Nephron (organoid): ENCODE measurements at regions not wholly inside any gene's neighbourhood (a gene's known extent, or its start where the extent isn't known, plus 50 kb on each side); places are given as distances from the start of the nearest gene placed in this dataset.
"Not testable (repeated sequence)": the region's sequence is repeated elsewhere in the genome, so short reads cannot be mapped to it uniquely, and the experiment has no call there.

Experiments used
- H3K27ac Mint-ChIP-seq, 3 experiments: 2 replicates each; pipeline ENCODE4 v1.8.0; 2020; ENCODE audit warnings: mixed read lengths in 3 of 3, mild to moderate bottlenecking in 2 of 3, moderate library complexity in 1 of 3
- H3K27me3 Mint-ChIP-seq: 2 replicates; pipeline ENCODE4 v1.8.0; 2021; ENCODE audit warnings: low read depth, mild to moderate bottlenecking, moderate library complexity, mixed read lengths
- H3K36me3 Mint-ChIP-seq: 2 replicates; pipeline ENCODE4 v1.8.0; 2020; ENCODE audit warnings: low read depth, mixed read lengths
- H3K4me1 Mint-ChIP-seq: 2 replicates; pipeline ENCODE4 v1.8.0; 2020; ENCODE audit warnings: mixed read lengths
- H3K4me3 Mint-ChIP-seq, 3 experiments: 2 replicates each; pipeline ENCODE4 v1.8.0; 2020; ENCODE audit warnings: mild to moderate bottlenecking in 3 of 3, mixed read lengths in 3 of 3, moderate library complexity in 2 of 3
- H3K9me3 Mint-ChIP-seq: 2 replicates; pipeline ENCODE4 v1.8.0; 2020; ENCODE audit warnings: mixed read lengths
- TF ChIP-seq, protein P1 (sequence below), 3 experiments: fragments of 200-600 bp; sonication (generic); IDR thresholded peaks; one replicate each; pipeline ENCODE4 v1.5.0; 2021; ENCODE audit warnings: antibody characterized with exemption in 3 of 3; ENCODE audit not compliant: unreplicated experiment in 3 of 3

DNA sequence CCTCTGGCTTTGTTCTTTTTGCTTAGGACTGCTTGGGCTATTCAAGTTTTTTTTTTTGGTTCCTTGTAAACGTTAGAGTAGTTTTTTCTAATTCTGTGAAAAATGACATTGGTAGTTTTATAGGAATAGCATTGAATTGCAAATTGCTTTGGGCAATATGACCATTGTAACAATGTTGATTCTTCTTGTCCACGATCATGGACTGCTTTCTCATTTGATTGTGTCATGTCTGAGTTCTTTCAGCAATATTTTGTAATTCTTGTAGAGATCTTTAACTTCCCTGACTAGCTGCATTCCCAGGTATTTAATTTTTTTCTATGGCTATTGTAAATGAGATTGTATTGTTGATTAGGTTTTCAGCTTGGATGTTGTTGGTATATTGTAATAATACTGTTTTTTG, 286.2 kb upstream of the C1QTNF3 start:
- H3K27me3 Mint-ChIP-seq, H3K4me3 Mint-ChIP-seq, H3K4me1 Mint-ChIP-seq, H3K27ac Mint-ChIP-seq, H3K36me3 Mint-ChIP-seq, H3K9me3 Mint-ChIP-seq: not testable (repeated sequence)

DNA sequence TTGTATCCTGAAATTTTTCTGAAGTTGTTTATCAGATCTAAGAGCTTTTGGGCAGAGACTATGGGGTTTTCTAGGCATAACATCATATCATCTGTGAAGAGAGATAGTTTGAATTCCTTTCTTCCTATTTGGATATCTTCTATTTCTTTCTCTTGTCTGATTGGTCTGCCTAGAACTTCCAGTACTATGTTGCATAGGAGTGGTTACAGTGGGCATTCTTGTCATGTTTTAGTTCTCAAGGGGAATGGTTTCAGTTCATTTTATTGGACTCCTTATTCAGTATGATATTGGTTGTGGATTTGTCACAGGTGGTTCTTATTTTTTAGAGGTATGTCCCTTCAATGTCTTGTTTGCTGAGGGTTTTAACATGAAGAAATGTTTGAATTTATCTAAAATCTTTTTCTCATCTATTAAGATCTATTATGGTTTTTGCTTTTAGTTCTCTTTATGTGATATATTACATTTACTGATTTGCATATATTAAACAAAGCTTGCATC, 286.6 kb upstream of the C1QTNF3 start:
- not testable (repeated sequence) for H3K27ac Mint-ChIP-seq, H3K36me3 Mint-ChIP-seq, H3K9me3 Mint-ChIP-seq, H3K4me3 Mint-ChIP-seq, H3K4me1 Mint-ChIP-seq, H3K27me3 Mint-ChIP-seq

DNA sequence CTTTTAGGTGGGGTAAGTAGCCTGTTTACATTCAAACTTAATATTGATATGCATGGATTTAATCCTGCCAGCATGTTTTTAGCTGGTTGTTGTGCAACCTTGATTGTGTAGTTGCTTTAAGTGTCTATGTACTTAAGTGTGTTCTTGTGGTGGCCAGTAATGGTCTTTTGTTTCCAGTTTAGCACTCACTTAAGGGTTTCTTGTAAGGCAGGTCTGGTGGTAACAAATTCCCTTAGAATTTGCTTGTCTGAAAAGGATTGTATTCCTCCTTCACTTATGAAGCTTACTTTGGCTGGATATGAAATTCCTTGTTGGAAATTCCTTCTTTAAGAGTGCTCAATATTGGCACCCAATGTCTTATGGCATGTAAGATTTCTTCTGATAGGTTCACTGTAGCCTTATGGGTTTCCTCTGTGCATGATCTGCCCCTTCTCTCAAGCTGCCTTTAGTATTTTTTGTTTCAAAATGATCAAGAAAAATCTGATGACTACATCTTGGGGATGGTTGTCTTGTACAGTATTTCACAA, 289.0 kb upstream of the C1QTNF3 start:
- not testable (repeated sequence) for H3K27me3 Mint-ChIP-seq, H3K4me1 Mint-ChIP-seq

DNA sequence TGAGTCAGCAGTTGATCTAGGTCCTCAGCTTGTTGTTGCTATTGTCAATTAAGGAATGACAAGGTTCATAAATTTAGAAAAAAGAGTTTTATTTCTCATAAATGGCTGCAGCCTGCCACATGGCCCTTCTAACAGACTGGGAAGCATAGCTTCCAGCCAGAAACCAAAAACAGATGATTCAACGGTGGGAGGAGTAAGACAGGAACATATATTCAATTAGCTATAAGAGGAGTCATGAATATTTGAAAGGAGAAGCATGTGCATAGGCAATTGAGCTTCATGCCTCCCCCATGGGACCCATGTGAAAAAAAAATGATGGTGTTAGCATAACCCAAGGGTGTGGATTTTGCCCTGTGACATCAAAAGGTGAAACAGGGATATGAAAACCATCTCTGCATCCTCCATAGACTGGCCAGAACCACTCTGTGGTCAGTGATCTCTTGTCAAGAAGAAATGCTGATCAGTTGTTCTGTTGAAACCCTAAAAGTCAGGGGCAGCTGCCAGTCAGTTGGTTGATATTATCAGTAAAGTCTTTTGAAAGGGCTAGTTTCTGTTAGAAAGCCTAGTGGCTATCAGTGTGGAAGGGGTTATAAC, 296.5 kb upstream of the C1QTNF3 start:
- not testable (repeated sequence) for H3K27ac Mint-ChIP-seq, H3K36me3 Mint-ChIP-seq, H3K4me1 Mint-ChIP-seq, H3K9me3 Mint-ChIP-seq, H3K4me3 Mint-ChIP-seq, H3K27me3 Mint-ChIP-seq

More for the DNA sequence above, 289.0 kb upstream of the C1QTNF3 start:
- not testable (repeated sequence) for H3K9me3 Mint-ChIP-seq, H3K4me3 Mint-ChIP-seq, H3K36me3 Mint-ChIP-seq, H3K27ac Mint-ChIP-seq

DNA sequence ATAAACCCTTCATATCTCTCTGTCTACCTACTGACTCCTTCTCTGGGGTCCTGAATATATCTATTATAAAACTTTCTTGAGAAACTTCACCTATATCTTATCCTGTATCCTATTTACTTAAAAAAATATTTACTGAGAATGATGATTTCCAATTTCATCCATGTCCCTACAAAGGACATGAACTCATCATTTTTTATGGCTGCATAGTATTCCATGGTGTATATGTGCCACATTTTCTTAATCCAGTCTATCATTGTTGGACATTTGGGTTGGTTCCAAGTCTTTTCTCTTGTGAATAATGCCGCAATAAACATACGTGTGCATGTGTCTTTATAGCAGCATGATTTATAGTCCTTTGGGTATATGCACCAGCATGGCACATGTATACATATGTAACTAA, 301.7 kb upstream of the RAI14 start:
- H3K4me1 Mint-ChIP-seq, H3K9me3 Mint-ChIP-seq, H3K4me3 Mint-ChIP-seq, H3K36me3 Mint-ChIP-seq, H3K27ac Mint-ChIP-seq, H3K27me3 Mint-ChIP-seq: not testable (repeated sequence)

DNA sequence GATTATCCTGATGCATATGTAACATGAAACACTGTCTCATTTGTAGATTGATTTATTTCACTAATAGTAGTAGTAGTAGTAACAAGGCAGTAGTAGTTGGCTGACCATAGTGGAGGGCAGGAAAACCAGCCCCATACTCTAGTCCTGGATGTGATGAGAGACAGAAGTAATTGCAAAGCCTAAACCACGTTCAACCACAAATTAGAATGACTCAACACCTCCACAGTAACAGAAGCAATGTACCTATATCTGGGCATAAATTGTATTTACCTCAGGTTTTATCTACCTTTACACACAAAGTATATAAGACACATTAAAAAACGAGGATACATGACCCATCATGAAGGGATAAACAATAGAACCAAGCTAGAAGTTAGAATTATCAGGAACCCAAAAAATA, 284.7 kb upstream of the RAI14 start:
- H3K4me1 Mint-ChIP-seq, H3K4me3 Mint-ChIP-seq, H3K27ac Mint-ChIP-seq, H3K9me3 Mint-ChIP-seq, H3K27me3 Mint-ChIP-seq, H3K36me3 Mint-ChIP-seq: not testable (repeated sequence)

DNA sequence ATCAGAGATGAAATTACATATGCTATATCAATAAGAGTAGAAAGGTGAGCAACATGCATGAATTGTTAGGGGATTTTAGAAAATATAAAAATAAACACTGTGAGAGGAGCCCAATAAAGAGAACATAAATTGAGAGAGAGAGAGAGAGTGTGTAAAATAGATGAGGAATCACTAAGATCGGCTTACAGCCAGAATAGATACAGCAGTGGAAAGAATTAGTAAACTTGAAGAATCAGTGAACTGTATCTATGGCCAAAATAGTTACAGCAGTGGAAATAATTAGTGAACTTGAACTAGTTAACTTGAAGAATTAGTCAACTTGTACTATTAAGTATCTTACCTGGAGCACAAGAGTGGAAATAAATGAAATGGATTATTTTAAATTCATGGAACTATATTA, 284.3 kb upstream of the RAI14 start:
- not testable (repeated sequence) for H3K4me3 Mint-ChIP-seq, H3K36me3 Mint-ChIP-seq, H3K9me3 Mint-ChIP-seq, H3K27me3 Mint-ChIP-seq, H3K4me1 Mint-ChIP-seq, H3K27ac Mint-ChIP-seq

DNA sequence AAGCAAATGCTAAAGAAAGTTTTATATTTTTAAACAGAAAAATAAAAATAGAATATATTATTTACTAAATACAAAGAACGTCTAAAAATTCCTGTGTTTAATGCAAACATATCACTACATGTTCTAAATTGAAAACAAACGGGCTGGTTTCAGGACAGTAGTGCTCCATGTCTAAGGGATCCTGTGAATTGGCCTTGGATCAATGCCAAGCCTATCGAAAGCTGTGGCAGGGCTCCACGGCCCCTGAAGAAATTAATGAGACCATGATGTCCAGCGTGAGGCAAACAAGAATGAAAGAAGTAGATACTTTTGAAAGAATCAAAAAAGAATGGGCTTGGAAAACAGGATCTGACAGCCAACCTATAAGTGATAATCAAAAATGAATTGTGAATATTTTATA, 283.4 kb upstream of the RAI14 start:
- not testable (repeated sequence) for H3K9me3 Mint-ChIP-seq, H3K36me3 Mint-ChIP-seq, H3K4me3 Mint-ChIP-seq, H3K4me1 Mint-ChIP-seq, H3K27me3 Mint-ChIP-seq, H3K27ac Mint-ChIP-seq

DNA sequence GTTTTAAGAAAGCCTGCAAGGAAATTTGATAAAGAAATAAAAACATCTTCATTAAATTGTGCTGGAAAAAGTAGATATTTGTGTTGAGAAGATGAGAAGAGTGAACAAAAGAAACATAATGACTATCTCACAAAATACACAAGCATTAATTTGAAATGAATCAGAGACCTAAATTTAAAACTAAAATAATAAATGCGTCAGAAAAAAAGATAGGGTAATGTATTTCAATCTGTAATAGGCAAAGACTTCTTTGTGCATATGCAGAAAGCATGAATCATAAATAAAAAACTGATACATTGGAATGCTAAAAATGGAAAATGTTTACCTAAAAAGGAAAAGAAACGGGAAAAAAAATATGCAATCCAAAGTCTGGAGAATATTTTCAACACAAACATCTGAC, 278.5 kb upstream of the RAI14 start:
- not testable (repeated sequence) for H3K9me3 Mint-ChIP-seq, H3K4me1 Mint-ChIP-seq, H3K27me3 Mint-ChIP-seq, H3K36me3 Mint-ChIP-seq, H3K27ac Mint-ChIP-seq, H3K4me3 Mint-ChIP-seq

DNA sequence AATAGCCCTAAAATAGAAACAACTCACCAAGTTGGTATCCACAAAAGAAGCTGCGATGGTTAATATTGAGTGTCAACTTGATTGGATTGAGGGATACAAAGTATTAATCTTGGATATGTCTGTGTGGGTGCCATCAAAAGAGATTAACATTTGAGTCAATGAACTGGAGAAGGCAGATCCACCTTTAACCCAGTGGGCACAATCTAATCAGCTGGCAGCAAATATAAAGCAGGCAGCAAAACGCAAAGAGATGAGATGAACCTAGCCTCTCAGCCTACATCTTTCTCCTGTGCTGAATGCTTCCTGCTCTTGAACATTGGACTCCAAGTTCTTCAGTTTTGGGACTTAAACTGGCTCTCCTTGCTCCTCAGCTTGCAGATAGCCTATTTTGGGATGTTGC, 277.6 kb upstream of the RAI14 start:
- not testable (repeated sequence) for H3K27me3 Mint-ChIP-seq, H3K4me1 Mint-ChIP-seq

DNA sequence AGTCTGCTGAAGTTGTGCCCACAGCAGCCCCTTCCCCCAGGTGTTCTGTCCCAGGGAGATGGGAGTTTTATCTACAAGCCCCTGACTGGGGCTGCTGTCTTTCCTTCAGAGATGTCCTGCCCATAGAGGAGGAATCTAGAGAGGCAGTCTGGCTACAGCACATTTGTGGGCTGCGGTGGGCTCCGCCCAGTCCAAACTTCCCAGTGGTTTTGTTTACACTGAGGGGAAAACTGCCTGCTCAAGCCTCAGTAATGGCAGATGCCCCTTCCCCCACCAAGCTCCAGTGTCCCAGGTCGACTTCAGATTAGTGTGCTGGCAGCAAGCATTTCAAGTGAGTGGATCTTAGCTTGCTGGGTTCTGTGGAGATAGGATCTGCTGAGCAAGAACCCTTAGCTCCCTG, 267.4 kb upstream of the RAI14 start:
- H3K4me1 Mint-ChIP-seq, H3K9me3 Mint-ChIP-seq, H3K36me3 Mint-ChIP-seq, H3K27me3 Mint-ChIP-seq, H3K4me3 Mint-ChIP-seq, H3K27ac Mint-ChIP-seq: not testable (repeated sequence)

More for the DNA sequence above, 277.6 kb upstream of the RAI14 start:
- H3K36me3 Mint-ChIP-seq, H3K4me3 Mint-ChIP-seq, H3K9me3 Mint-ChIP-seq, H3K27ac Mint-ChIP-seq: not testable (repeated sequence)

DNA sequence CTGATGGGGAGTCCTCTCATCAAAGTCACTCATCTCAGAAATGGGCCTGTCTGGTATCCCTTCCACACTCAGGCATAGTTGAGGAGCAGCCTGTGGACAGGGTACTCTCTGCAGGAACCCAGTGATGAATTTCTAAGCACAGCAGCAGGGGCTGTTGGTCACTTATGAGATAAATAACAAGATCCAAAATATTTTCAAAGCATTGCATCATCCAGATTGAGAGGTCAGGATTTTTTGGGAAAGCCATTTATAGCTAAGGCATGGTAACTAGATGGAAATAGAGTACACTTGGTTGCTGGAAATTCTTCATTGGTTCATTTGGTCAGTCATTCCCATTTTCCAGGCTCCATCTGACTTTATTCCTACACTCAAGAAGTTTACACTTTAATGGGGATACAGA, 246.8 kb upstream of the RAI14 start:
- Mint-ChIP-seq H3K9me3 (no peaks in the 10 kb centered on the region), H3K36me3 (no peaks in the 10 kb centered on the region), H3K4me1 (peaks cover 5% of the 10 kb centered on the region), H3K27ac (no peak overlapping the region), H3K27me3 (no peaks in the 10 kb centered on the region), H3K4me3 (no peak overlapping the region)
- TF ChIP-seq, protein P1, sequence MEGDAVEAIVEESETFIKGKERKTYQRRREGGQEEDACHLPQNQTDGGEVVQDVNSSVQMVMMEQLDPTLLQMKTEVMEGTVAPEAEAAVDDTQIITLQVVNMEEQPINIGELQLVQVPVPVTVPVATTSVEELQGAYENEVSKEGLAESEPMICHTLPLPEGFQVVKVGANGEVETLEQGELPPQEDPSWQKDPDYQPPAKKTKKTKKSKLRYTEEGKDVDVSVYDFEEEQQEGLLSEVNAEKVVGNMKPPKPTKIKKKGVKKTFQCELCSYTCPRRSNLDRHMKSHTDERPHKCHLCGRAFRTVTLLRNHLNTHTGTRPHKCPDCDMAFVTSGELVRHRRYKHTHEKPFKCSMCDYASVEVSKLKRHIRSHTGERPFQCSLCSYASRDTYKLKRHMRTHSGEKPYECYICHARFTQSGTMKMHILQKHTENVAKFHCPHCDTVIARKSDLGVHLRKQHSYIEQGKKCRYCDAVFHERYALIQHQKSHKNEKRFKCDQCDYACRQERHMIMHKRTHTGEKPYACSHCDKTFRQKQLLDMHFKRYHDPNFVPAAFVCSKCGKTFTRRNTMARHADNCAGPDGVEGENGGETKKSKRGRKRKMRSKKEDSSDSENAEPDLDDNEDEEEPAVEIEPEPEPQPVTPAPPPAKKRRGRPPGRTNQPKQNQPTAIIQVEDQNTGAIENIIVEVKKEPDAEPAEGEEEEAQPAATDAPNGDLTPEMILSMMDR (IDR thresholded peaks at IDR 0.05; ENCODE audit: unreplicated experiment in 3 of 3): no peak
